Lower leg skin (tissue), 4 donors: ENCODE measurements at regions not wholly inside any gene's neighbourhood (a gene's known extent, or its start where the extent isn't known, plus 50 kb on each side); places are given as distances from the start of the nearest gene placed in this dataset.

ENCODE experiments used
- DNase-seq, 2 donors: peaks; one replicate each; pipeline ENCODE4 v3.0.0-alpha.2; 2019; ENCODE audit warnings: low spot score in 2 of 2
- H3K4me3 ChIP-seq: fragments of 200-600 bp; sonication (generic); 2 replicates; pipeline ENCODE4 v1.5.1; 2017; ENCODE audit warnings: mild to moderate bottlenecking, low read depth; ENCODE audit not compliant: poor library complexity, severe bottlenecking
- POLR2A ChIP-seq, 2 donors: fragments of 450-650 bp; IDR thresholded peaks; one replicate each; pipeline ENCODE4 v1.6.1; 2016 to 2017; ENCODE audit warnings: antibody characterized with exemption in 2 of 2, mild to moderate bottlenecking in 1 of 2, moderate library complexity in 1 of 2
- WGBS, 2 donors: methylation state at CpG; one replicate each; pipeline ENCODE4 v1.1.5; 2018; 5-methylcytosine and 5-hydroxymethylcytosine counted together
- intact Hi-C: fragments of 100-400 bp; cut with DNase I; formaldehyde crosslinking; loops from one replicate; pipeline ENCODE4 v1.15.0; 2023; ENCODE audit warnings: low total_unique reads
- TF ChIP-seq, protein P1 (sequence below), 3 donors: fragments of 450-650 bp; IDR thresholded peaks; one replicate each; pipeline ENCODE4 v1.5.1; 2016; ENCODE audit warnings: antibody characterized with exemption in 3 of 3, mild to moderate bottlenecking in 3 of 3, moderate library complexity in 2 of 3

DNA sequence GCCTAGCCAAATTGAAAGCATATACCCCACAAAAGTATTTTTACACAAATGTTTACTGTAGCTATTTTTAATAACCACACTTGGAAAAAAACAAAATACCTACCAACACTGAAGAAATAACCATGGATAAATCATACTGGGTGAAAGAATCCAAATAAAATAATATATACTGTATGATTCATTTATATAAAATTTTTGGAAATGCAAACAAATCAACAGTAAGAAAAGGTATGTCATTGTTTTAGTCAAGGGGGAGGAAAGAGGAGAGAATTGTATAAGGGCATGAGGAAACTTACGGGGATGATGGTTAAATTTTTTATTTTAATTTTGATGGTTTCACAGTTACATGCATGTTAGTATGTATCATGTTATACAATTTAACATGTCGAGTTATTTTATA is 557.8 kb downstream of the TECRL start:
- H3K4me3 ChIP-seq: no peak overlapping the region
- intact Hi-C loops: no loop called here
- TF ChIP-seq POLR2A (IDR thresholded peaks at IDR 0.05): no peak
- TF ChIP-seq, protein P1, sequence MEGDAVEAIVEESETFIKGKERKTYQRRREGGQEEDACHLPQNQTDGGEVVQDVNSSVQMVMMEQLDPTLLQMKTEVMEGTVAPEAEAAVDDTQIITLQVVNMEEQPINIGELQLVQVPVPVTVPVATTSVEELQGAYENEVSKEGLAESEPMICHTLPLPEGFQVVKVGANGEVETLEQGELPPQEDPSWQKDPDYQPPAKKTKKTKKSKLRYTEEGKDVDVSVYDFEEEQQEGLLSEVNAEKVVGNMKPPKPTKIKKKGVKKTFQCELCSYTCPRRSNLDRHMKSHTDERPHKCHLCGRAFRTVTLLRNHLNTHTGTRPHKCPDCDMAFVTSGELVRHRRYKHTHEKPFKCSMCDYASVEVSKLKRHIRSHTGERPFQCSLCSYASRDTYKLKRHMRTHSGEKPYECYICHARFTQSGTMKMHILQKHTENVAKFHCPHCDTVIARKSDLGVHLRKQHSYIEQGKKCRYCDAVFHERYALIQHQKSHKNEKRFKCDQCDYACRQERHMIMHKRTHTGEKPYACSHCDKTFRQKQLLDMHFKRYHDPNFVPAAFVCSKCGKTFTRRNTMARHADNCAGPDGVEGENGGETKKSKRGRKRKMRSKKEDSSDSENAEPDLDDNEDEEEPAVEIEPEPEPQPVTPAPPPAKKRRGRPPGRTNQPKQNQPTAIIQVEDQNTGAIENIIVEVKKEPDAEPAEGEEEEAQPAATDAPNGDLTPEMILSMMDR (IDR thresholded peaks at IDR 0.05): no peak
- WGBS, 2 donors: 89 to 90% methylated on average over 2 of the region's 2 CpGs
- no peak for DNase-seq

DNA sequence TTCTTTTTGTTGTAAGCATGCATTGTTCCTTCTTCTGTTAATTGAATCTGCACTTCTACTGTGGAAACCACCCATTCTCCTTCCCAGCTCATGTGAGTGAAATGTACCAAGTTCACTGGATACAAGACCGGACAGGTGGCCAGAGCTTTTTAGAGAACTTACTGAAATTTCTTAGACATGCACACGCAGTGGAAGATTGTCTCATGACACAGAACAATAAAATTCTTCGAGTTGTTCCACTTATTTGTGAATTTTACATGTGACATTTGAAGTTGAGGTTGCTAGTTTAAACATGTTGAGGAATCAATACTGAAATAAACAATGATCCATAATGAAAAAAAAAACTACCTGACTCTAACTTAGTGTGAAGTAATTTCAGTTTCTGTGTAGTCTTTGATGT is 568.0 kb downstream of the TECRL start:
- intact Hi-C loops: no loop called here
- WGBS, 2 donors: 34 to 46% methylated on average over 3 of the region's 3 CpGs
- no peak for TF ChIP-seq POLR2A (IDR thresholded peaks at IDR 0.05)
- TF ChIP-seq, protein P1 (IDR thresholded peaks at IDR 0.05): no peak

GRCh38 chr4:63831590-63832155 is 577.6 kb downstream of the TECRL start:
- H3K4me3 ChIP-seq: no peak overlapping the region
- intact Hi-C loops: no loop called here
- TF ChIP-seq, protein P1 (IDR thresholded peaks at IDR 0.05): no peak
- no peak for TF ChIP-seq POLR2A (IDR thresholded peaks at IDR 0.05)
- WGBS, 2 donors: 30 to 37% methylated on average over 2 of the region's 2 CpGs
- no peak for DNase-seq

More for the DNA sequence above, 568.0 kb downstream of the TECRL start:
- H3K4me3 ChIP-seq: no peak overlapping the region
- no peak for DNase-seq

- peak in 1 of 2 donors; percentile 18 for DNase-seq
- intact Hi-C loops: no loop called here
- 87% methylated on average over 11 of the region's 11 CpGs for WGBS, 2 donors
- TF ChIP-seq, protein P1 (IDR thresholded peaks at IDR 0.05): no peak
- no peak overlapping the region for H3K4me3 ChIP-seq
Observed at GRCh38 chr4:63817196-63817865, 591.9 kb downstream of the TECRL start.

- no peak overlapping the region for H3K4me3 ChIP-seq
- 88 to 92% methylated on average over 4 of the region's 4 CpGs for WGBS, 2 donors
- intact Hi-C loops: no loop called here
- TF ChIP-seq, protein P1 (IDR thresholded peaks at IDR 0.05): no peak
- no peak for TF ChIP-seq POLR2A (IDR thresholded peaks at IDR 0.05)
- peak in 1 of 2 donors; percentile 61 for DNase-seq
Observed at GRCh38 chr4:63814171-63814964, 594.9 kb downstream of the TECRL start.
